ENCODE measurements at regions not wholly inside any gene's neighbourhood (a gene's known extent, or its start where the extent isn't known, plus 50 kb on each side); places are given as distances from the start of the nearest gene placed in this dataset.
"Not testable (repeated sequence)": the region's sequence is repeated elsewhere in the genome, so short reads cannot be mapped to it uniquely, and the experiment has no call there.

- no peak for DNase-seq (ENCODE audit: low spot score)
Measured at GRCh38 chr10:78210976-78211375, 177.3 kb downstream of the RPS24 start.

DNA sequence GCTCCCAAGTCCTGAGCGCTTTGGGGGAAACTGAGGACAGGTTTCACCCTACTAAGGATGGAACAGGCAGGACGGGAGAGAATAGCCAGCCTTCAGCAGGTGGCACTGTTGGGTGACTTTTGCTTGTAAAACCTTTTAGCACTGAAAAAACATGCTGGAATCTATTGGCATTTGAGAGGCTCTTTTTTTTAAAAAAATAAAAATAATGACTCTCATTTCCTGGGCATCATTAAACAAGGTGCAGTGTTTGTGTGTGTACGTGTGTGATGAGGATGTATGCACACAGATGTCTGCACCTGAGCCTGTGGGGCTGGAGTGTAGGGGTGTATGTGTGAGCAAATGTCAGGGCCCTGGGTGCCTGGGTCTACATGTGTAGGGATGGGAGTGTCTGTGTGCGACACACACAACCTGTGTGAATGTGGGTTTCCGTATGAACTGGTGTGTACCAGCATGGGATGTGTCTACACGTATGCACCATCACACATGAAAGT, 177.9 kb downstream of the RPS24 start:
- no peak for DNase-seq (ENCODE audit: low spot score)

DNA sequence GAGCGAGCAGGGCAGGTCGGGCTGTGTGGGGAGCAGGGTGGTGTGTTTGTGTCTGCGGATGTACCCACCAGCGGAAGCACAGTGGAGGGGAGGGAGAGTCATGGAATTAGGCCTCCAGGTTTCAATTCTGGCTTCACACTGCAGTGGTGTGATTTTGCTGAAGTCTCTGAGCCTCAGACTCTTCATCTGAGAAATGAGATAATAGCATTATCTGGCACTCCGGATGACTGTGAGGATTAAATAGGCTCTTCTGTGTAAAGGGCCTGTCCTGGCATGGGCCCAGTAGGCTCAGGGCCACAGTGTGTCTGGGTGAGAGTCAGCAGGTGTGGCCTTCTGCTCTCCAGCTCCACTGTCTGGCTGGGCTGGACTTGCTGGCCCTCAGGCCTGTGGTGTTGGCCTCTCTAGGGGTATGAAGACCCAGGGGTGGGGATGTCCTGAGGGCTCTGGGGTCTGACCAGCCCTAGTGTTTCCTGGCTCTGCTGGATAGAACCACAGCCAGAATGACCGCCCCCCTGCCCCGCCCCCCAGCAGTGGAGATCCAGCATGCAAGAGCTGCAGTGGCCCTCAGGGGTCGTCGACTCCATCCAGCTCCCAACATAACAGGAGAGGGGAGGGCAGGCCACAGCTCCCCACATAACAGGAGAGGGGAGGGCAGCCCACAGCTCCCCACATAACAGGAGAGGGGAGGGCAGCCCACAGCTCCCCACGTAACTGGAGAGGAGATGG, 178.6 kb downstream of the RPS24 start:
- no peak for DNase-seq (ENCODE audit: low spot score)

DNA sequence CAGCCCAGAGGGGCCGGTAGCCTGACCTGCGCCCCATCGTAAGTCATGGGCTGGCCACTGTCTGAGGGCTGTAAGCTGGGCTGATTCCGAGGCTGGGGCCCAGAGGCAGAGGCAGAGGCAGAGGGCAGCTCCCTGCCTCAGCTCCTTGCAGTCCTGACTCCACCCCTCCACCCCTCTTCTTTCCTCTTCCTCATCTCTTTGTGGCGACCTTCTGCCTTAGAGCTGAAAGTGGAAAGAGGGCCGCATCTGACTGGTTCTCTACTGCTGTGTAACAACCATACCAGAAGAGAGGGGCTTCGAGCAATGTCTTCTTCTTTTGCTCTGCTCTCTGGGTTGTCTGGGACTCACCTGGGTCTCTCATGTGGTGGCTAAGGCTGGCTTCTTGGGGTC, 179.1 kb downstream of the RPS24 start:
- DNase-seq (ENCODE audit: low spot score), result no peak

GRCh38 chr10:78214955-78215354, 181.3 kb downstream of the RPS24 start:
- DNase-seq (ENCODE audit: low spot score), result no peak

GRCh38 chr10:78215645-78216044, 182.0 kb downstream of the RPS24 start:
- no peak for DNase-seq (ENCODE audit: low spot score)

DNA sequence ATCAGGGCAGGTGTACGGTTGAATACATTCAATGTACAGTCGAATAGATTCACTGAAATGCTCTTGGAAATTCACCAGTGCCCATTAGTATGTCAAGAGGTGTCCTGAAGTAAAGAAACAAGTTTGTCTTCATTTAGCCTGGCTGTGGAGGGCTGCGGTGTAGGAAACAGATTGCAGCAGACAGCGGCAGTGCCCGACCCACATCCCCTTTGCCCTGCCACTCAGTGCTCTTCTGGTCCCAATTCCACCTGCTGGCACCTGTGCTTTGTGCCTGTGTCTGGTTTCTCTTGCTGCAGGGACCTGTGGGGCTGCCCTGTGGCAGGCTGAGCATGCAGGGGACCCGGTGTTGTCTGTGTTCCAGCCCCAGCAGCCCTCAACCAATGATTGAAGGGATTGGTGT, 183.7 kb downstream of the RPS24 start:
- DNase-seq (ENCODE audit: low spot score), result no peak

GRCh38 chr10:78218798-78219490, 185.3 kb downstream of the RPS24 start:
- no peak for DNase-seq (ENCODE audit: low spot score)

- DNase-seq (ENCODE audit: low spot score), result not testable (repeated sequence)
Measured at GRCh38 chr10:78219568-78219967, 185.9 kb downstream of the RPS24 start.

GRCh38 chr10:78220781-78221180, 187.1 kb downstream of the RPS24 start:
- no peak for DNase-seq (ENCODE audit: low spot score)

GRCh38 chr10:78222096-78222790, 188.6 kb downstream of the RPS24 start:
- DNase-seq (ENCODE audit: low spot score), result no peak

GRCh38 chr10:78223088-78223487, 189.4 kb downstream of the RPS24 start:
- DNase-seq (ENCODE audit: low spot score), result no peak

GRCh38 chr10:78224602-78225001, 190.9 kb downstream of the RPS24 start:
- DNase-seq (ENCODE audit: low spot score), result no peak

DNA sequence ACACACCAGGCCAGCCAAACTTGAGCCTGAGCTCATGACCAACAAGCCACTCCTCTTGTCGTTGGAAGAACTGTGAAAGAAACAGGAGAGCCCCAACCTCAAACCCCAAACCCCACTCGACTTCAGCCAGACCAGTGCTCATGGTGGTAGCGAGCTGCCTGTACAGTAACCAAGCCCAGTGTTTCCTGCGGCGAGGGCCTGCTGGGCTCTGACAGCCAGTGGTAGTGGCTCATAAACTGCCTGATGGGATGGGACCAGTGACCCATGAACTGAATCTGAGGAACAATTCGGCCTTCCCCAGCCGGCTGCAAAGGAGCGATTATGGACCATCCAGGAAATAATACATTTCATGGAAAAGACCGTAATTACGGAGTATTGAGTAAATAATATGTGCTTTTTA, 191.9 kb downstream of the RPS24 start:
- no peak for DNase-seq (ENCODE audit: low spot score)

DNA sequence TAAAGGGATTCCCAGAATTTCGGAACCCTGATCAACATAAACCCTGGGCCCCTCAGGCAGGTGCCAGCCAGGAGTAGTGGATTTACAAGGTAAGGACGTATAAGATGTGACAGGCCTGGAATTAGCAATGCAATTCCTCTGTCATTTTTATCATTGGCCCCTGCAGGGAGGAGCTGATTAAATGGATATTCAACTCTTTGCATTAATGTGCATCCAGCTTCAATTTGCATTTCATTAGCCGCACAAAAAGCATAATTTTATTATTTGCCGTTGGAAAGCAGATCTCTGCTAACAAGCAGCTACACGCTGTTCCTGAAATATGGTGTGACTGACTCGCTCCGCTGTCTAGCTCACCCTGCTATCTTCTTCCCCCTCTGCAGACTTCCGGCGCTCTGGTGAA, 195.8 kb downstream of the RPS24 start:
- DNase-seq (ENCODE audit: low spot score), result no peak

DNA sequence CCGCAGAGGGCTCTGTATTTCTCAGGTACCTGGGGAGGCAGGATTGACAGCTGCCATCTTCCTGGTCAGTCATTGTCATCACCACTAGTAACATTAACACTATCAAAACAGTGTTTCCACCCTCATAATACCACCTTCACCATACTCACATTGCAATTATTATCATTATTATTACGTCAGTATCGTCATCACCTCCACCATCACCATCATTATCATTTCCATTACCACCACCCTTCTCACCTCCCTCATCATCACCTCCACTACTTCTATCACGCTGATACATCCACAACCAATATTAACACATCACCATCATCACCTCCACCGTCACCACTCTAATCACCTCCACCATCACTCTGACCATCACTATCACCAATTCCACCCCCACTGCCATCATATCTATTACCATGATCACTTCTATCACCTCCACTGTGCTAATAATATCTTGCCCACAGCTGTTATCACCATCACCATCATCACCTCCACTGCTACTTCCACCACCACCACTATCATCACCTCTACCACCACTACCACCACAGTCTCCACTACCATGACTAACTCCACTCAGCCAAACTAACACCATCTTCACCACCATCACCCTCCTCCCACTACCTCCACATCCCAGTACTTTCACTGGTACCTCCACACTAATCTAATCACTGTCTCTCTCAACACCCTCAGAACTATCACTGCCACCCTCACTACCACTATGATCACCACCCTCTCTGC, 196.4 kb downstream of the RPS24 start:
- no peak for DNase-seq (ENCODE audit: low spot score)

DNA sequence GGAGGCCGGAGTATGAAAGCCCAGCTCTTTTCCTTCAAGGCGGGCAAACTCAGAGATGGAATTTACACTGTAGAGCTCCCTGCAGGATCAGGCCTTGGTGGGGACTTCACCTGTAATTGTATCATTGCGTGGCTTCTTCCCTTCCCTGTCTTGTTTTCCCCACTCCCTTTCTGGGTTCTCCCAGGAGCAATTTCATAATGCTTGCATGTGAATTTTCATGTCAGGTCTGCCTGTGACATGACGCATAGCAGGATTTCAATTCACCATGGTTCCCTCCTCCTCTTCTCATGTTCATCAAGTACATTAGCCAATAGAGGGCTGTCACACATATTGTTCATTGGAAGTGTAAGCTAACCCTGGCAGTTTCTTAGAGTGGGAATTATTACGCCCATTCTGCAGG, 197.7 kb downstream of the RPS24 start:
- no peak for DNase-seq (ENCODE audit: low spot score)

DNA sequence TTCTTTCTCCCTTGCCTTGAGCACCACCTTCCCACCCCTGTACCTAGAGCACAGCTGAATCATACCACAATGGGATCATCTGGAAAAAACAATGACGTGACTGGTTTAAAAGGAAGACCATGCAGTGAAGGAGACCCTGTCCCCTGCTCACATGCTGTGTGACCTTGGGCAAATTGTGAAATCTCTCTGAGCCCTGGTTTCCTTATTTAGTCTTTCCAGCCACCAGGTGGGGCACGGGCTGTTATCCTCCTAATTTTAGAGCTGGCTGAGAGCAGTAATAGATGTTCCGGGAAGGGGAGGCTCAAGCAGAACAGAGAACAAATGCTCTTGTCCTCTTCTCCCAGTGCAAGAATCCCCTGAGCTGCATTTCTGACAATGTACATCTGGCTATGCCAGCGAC, 198.3 kb downstream of the RPS24 start:
- no peak for DNase-seq (ENCODE audit: low spot score)

DNA sequence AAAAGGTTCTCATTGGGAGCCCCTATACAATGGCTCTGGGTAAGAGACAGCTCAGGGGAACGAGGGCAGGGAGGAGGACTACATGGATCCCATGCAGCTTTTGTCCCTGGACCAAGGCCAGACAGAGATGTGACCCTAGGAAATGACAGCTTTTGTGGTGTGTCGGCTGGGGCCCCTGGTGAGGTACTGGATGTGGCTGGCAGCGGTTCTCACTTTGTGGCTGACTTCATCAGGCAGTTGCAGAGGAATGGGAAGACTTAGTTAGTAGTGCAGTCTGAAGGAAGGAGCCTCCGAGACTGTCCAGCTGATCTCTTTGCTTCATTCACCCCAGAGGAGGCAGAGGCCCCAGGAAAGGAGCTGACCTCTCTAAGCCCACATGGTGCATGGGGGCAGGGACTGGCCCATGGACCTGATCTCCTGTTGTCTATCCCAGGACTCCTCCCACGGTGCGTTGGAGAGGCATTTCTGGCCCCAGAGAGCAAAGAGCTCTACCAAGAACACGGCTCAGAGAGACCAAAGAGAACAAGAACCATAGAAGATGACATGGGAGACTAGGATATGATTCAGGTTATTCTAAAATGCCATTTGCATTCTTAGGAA, 202.9 kb downstream of the RPS24 start:
- DNase-seq (ENCODE audit: low spot score), result no peak

- DNase-seq (ENCODE audit: low spot score), result not testable (repeated sequence)
Measured at GRCh38 chr10:78237951-78238350, 204.3 kb downstream of the RPS24 start.

- no peak for DNase-seq (ENCODE audit: low spot score)
Measured at GRCh38 chr10:78247266-78247665, 213.6 kb downstream of the RPS24 start.

DNA sequence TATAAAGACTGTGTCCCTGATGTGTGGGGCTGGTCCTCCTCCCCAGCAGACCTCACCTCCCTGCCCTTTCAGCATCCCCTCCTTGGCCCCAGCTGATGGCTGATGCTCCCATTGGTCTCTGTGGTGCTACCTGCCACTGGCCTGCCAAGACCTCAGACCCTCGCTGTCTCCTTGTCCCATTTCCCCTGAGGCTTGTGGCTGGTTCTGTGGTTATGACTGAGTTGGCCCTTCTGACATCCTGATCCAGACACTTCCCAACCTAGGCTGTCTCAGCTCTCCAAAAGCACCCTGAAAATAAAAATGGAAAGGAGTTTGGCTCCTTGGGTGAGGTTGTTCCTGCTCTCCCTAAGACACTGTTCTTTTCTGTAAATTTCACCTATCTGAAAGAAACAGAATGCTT, 214.2 kb downstream of the RPS24 start:
- no peak for DNase-seq (ENCODE audit: low spot score)

All from RKO (cell line).